Amygdala (tissue), 56 donors: ENCODE measurements at regions not wholly inside any gene's neighbourhood (a gene's known extent, or its start where the extent isn't known, plus 50 kb on each side); places are given as distances from the start of the nearest gene placed in this dataset.

Source experiments
- DNase-seq, 56 donors: peaks; one replicate each; lab custom pipeline; 2025; lab: John Stamatoyannopoulos, UW

GRCh38 chr1:36743286-36744005 lies 260.7 kb upstream of the CSF3R start:
- no peak for DNase-seq

- DNase-seq, result no peak
Measured at GRCh38 chr1:36741066-36741465, 258.4 kb upstream of the CSF3R start.

GRCh38 chr1:36740446-36740845 lies 257.7 kb upstream of the CSF3R start:
- no peak for DNase-seq

- DNase-seq, result no peak
Measured at GRCh38 chr1:36739703-36740289, 257.1 kb upstream of the CSF3R start.

- no peak for DNase-seq
Measured at GRCh38 chr1:36738245-36738644, 255.5 kb upstream of the CSF3R start.

- DNase-seq, result no peak
Measured at GRCh38 chr1:36737767-36738166, 255.1 kb upstream of the CSF3R start.

- DNase-seq, result no peak
Measured at GRCh38 chr1:36737038-36737555, 254.4 kb upstream of the CSF3R start.

GRCh38 chr1:36735939-36736730 lies 253.4 kb upstream of the CSF3R start:
- DNase-seq, result peak in 15 of 56 donors; percentile 3 to 62 (median 14)

- no peak for DNase-seq
Measured at GRCh38 chr1:36735436-36735835, 252.7 kb upstream of the CSF3R start.

GRCh38 chr1:36734356-36734755 lies 251.6 kb upstream of the CSF3R start:
- no peak for DNase-seq

GRCh38 chr1:36733748-36734147 lies 251.0 kb upstream of the CSF3R start:
- DNase-seq, result no peak

- no peak for DNase-seq
Measured at GRCh38 chr1:36732015-36732356, 249.3 kb upstream of the CSF3R start.

GRCh38 chr1:36731226-36732014 lies 248.7 kb upstream of the CSF3R start:
- DNase-seq, result no peak

GRCh38 chr1:36730599-36730998 lies 247.9 kb upstream of the CSF3R start:
- no peak for DNase-seq

GRCh38 chr1:36729716-36730510 lies 247.2 kb upstream of the CSF3R start:
- DNase-seq, result no peak

GRCh38 chr1:36729289-36729688 lies 246.6 kb upstream of the CSF3R start:
- no peak for DNase-seq

- DNase-seq, result no peak
Measured at GRCh38 chr1:36728846-36729245, 246.1 kb upstream of the CSF3R start.

- no peak for DNase-seq
Measured at GRCh38 chr1:36728051-36728450, 245.3 kb upstream of the CSF3R start.

- no peak for DNase-seq
Measured at GRCh38 chr1:36725151-36725550, 242.4 kb upstream of the CSF3R start.

GRCh38 chr1:36723813-36724212 lies 241.1 kb upstream of the CSF3R start:
- DNase-seq, result no peak
